Mucosa of gallbladder (tissue), 1 donor: ENCODE measurements at regions not wholly inside any gene's neighbourhood (a gene's known extent, or its start where the extent isn't known, plus 50 kb on each side); places are given as distances from the start of the nearest gene placed in this dataset.

Source experiments
- DNase-seq: peaks from one replicate; pipeline ENCODE4 v3.0.0-alpha.2; 2020; ENCODE audit warnings: low spot score
- donor health status: DM: no; HTN: no; CAD: no.

- DNase-seq: no peak
These were observed 101.1 kb upstream of the ID4 start for GRCh38 chr6:19736066-19736465.

- no peak for DNase-seq
These were observed 99.2 kb upstream of the ID4 start for GRCh38 chr6:19738010-19738409.

- no peak for DNase-seq
These were observed 87.4 kb upstream of the ID4 start for GRCh38 chr6:19749722-19750121.

DNA sequence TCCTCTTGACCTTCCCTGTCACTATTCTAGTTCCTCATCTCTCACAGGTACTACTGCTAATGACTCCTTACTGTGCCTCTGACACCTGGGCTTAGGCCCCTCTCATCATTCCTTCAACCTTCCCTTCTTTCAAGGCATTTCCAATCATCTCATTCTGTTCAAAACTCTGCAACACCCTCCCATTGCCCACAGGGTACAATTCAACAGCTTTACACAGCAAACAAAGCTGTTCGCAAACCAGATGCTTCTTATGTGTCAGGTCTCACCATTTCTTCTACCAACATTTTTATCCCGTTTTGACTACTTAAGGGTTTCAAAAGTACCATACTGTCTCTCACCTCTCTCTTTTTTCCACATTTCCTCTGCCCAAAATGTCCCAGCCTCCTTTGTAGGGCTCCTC, 84.4 kb upstream of the ID4 start:
- no peak for DNase-seq

DNA sequence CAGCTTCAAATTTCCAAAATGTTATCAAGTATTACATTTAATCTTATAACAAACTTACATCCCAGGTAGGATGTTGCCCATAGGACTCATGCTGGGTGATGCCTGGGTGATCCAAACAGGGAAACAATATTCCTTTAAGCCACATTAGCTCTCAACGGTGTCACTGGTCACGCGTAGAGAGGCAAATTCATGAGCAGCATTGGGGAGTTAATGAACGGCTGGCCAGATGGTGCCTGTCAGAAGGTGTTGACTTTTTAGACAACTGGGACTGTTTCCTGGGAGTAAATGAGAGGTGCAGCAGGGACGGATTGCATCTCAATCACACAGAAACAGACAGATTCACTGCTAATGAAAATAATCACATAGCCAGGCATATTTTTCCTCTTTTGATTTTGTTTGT, 83.3 kb upstream of the ID4 start:
- no peak for DNase-seq

- DNase-seq: no peak
These were observed 82.5 kb upstream of the ID4 start for GRCh38 chr6:19754686-19755085.

DNA sequence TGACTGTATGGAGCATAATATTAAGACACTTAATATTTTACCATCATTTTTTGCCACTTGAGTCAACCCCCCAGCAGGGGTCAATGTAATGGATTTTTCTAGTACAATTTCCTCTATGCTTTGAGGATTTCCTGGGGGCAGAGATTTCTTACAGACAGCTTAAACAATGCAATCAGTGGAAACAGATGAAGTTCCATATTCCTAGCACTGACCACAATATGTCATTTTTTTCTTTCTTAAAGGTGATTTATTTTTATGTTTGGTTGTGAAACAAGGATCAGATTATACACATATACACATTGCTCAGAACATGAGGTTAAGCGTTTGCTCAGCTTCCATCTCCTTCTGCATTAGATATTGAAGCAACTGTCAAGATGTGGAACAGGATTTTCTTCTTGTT, 82.0 kb upstream of the ID4 start:
- DNase-seq: no peak

DNA sequence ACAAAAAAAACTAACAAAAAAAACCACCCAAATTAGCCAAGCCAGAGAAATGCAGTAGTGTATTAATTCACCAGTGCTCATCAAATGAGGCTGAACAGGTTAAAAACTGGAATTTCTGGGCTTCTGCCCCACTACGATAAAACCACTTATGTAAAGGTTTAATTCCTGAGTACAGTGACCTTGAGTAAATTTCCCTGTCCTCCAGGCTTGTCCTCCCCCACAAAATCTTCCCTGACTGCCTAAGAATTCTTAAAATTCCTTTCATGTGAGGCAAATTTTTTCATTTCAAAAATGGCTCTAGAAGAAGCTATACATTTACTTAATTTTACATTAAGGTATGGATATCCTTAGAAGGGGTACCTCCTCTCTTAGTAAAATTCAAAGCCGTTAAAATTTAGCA, 80.1 kb upstream of the ID4 start:
- DNase-seq: no peak

GRCh38 chr6:19759117-19759880, 77.9 kb upstream of the ID4 start:
- no peak for DNase-seq

DNA sequence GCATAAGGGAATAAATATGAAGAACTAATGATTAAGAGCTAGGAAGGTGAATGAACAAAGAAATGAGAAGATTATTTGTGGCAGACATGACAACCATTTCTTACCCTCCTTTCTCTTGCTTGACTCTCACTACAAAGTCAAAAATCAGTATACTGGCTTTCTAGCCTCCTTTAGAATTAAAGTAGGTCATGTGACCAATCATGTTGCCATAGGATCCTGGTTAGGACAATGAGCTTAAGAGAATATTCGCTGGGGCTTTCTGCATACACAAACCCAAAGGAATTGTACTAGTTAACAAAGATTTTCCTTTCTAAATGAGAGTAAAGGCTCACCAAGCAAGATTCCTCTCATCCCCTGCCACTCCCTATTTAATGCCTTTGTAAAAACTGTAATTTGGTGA, 76.0 kb upstream of the ID4 start:
- DNase-seq: no peak

DNA sequence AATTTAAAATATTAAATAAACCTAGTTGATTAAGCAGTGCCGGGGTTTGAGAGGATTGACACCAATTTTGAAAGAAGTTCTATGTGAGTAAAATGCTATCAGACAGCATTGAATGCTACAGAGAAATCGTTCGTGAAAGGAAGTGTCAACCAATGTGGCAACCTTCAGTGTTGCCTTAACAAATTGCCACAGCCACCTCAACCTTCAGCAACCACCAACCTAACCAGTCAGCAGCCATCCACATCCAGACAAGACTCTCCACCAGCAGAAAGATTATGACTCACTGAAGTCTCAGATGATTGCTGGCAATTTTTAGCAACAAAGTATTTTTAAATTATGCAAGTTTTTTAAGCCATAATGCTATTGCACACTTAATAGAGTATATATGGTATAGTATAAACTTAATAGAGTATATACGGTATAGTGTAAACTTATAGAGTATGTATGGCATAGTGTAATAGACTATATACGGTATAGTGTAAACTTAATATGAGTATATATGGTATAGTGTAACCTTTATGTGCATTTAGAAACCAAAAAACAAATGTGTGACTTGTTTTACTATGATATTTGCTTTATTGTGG, 65.3 kb upstream of the ID4 start:
- DNase-seq: no peak

DNA sequence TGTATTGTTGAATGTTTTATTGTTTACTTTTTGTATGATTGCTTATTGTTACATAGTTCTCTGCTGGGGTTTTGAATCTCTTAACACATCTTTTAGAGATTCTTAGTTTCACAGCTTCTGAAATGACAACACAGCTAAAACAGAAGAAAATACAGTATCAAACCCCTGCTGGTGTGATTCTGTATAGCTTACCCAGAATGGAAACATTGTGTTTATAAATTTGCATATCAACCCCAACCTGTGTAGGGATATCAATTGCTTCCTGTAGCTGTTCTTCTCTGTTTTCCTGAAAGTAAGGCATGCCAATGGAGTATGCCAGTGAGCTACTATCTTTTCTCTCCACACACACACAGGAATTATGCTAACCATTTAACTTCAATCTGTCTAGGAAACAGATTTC, 64.3 kb upstream of the ID4 start:
- no peak for DNase-seq

- peak; percentile 28 for DNase-seq
These were observed 55.9 kb upstream of the ID4 start for GRCh38 chr6:19781269-19781668.

DNA sequence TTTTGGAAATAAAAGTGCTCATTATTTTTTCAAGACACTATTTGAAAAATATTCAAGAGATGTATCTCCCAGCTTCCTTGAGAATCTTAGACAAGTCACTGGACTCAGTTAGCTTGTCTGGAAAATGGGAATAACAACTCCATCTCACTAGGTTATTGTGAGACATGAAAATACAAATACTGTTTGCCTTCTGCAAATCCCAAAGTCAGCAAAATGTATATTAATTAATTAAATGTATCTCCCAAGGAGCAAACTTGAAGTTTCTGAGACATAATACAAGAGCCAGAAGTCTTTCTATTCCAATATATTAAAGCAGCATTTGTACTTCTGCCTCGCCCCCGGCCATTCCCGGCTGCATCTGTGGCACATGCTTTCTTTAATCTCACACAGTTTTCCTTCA, 54.6 kb upstream of the ID4 start:
- DNase-seq: no peak
